ENCODE measurements at regions not wholly inside any gene's neighbourhood (a gene's known extent, or its start where the extent isn't known, plus 50 kb on each side); places are given as distances from the start of the nearest gene placed in this dataset.

- Histone ChIP-seq H2BK5ac (ENCODE audit: insufficient read length, low read length) (no peak overlapping the region), H3K79me2 (ENCODE audit: insufficient read depth, low read length) (no peaks in the 10 kb centered on the region), H3K4ac (ENCODE audit: low read depth, low read length) (no peak overlapping the region), H3K27me3 (ENCODE audit: insufficient read depth, low read length) (no peaks in the 10 kb centered on the region), H3K23ac (ENCODE audit: insufficient read length, low read depth, low read length) (no peak overlapping the region), H3K23me2 (ENCODE audit: insufficient read length, low read depth, low read length, poor library complexity, severe bottlenecking) (no peaks in the 10 kb centered on the region), H3K9ac (ENCODE audit: extremely low read depth, insufficient read length, low read length) (no peak overlapping the region), H3K4me2 (ENCODE audit: insufficient read depth, insufficient read length, low read length) (no peak overlapping the region), H2AK5ac (ENCODE audit: insufficient read length, low read length) (no peak overlapping the region), H3K79me1 (ENCODE audit: insufficient read depth, low read depth, low read length, poor library complexity, severe bottlenecking) (no peaks in the 10 kb centered on the region), H3T11ph (ENCODE audit: low read length) (no peak overlapping the region), H3K9me3 (ENCODE audit: control insufficient read depth, low read depth, low read length) (no peaks in the 10 kb centered on the region), H2BK20ac (ENCODE audit: low read depth, low read length, poor library complexity, severe bottlenecking) (no peak overlapping the region), H2BK12ac (ENCODE audit: insufficient read length, low read depth, low read length) (no peak overlapping the region), H4K5ac (ENCODE audit: insufficient read length, low read depth, low read length) (no peak overlapping the region), H4K91ac (ENCODE audit: insufficient read length, low read depth, low read length) (no peak overlapping the region), H4K8ac (replicated peaks; ENCODE audit: insufficient read length, low read depth, low read length) (no peak overlapping the region), H2BK15ac (ENCODE audit: low read depth, low read length) (no peak overlapping the region), H3K14ac (ENCODE audit: insufficient read depth, low read length) (no peak overlapping the region), H2AFZ (ENCODE audit: low read length) (no peak overlapping the region), H3K27ac (ENCODE audit: insufficient read length, low read depth, low read length) (no peak overlapping the region), H3K56ac (ENCODE audit: insufficient read length, low read depth, low read length) (no peak overlapping the region), H3K18ac (ENCODE audit: insufficient read length, low read depth, low read length) (no peak overlapping the region), H4K20me1 (ENCODE audit: control insufficient read depth, insufficient read depth, insufficient read length) (no peaks in the 10 kb centered on the region), H3K4me1 (ENCODE audit: insufficient read depth, low read length) (no peaks in the 10 kb centered on the region; the same call in 1 of the 2 replicates), H2BK120ac (ENCODE audit: low read depth, low read length, poor library complexity, severe bottlenecking) (no peak overlapping the region)
- H3K9me3 Mint-ChIP-seq, result no peaks in the 10 kb centered on the region
- no peaks in the 10 kb centered on the region for H3K27me3 Mint-ChIP-seq (ENCODE audit: low read depth)
- no peak overlapping the region for H3K4me3 Mint-ChIP-seq
- WGBS (ENCODE audit: extremely low coverage, insufficient read length, low lambda C conversion rate), result no CpG with 5 or more reads among the region's 1 CpG
- H3K36me3 Mint-ChIP-seq (ENCODE audit: insufficient read depth in 1 of 3, low read depth in 3 of 3), result no peaks in the 10 kb centered on the region
- peaks cover 6 to 8% of the 10 kb centered on the region in 2 experiments; a peak in 1 of 4 replicates for H3K4me1 Mint-ChIP-seq
- no peak overlapping the region for H3K27ac Mint-ChIP-seq
- no peak for TF ChIP-seq CTCF (conservative IDR thresholded peaks at IDR 0.05)
- DNase-seq, result no peak
Observed at GRCh38 chr6:120622127-120622631, 712.1 kb downstream of the TBC1D32 start.

Measured in H9 (cell line).